Endodermal cell (in vitro differentiated cells): ENCODE measurements at regions not wholly inside any gene's neighbourhood (a gene's known extent, or its start where the extent isn't known, plus 50 kb on each side); places are given as distances from the start of the nearest gene placed in this dataset.

Experiments
- DNase-seq: peaks from one replicate; pipeline ENCODE4 v3.0.0-alpha.2; 2017
- H3K27ac ChIP-seq: 2 replicates; pipeline ENCODE4 v1.5.1; 2013; ENCODE audit warnings: mild to moderate bottlenecking, low read depth, low read length, moderate library complexity
- H3K27me3 ChIP-seq: 2 replicates; pipeline ENCODE4 v1.6.1; 2013; ENCODE audit warnings: mild to moderate bottlenecking, low read length, moderate library complexity; ENCODE audit not compliant: insufficient read depth, control insufficient read depth, poor library complexity, severe bottlenecking
- H3K36me3 ChIP-seq: 2 replicates; pipeline ENCODE4 v1.7.0; 2013; ENCODE audit warnings: mild to moderate bottlenecking, low read length, moderate library complexity; ENCODE audit not compliant: control insufficient read depth, insufficient read depth
- H3K4me1 ChIP-seq: one replicate; pipeline ENCODE4 v1.7.0; 2013; ENCODE audit warnings: low read length; ENCODE audit not compliant: control insufficient read depth, insufficient read depth
- H3K4me3 ChIP-seq: 2 replicates; pipeline ENCODE4 v1.5.1; 2013; ENCODE audit warnings: mild to moderate bottlenecking, low read length, moderate library complexity
- H3K9ac ChIP-seq: 2 replicates; pipeline ENCODE4 v1.6.1; 2013; ENCODE audit warnings: mild to moderate bottlenecking, low read length, moderate library complexity; ENCODE audit not compliant: poor library complexity, severe bottlenecking; ENCODE audit errors: extremely low read depth
- H3K9me3 ChIP-seq: 2 replicates; pipeline ENCODE4 v1.6.1; 2013; ENCODE audit warnings: mild to moderate bottlenecking, low read length, moderate library complexity; ENCODE audit not compliant: control insufficient read depth
- H3K27ac Mint-ChIP-seq: 2 replicates; pipeline ENCODE4 v1.8.0; 2020; ENCODE audit warnings: mixed read lengths
- H3K27me3 Mint-ChIP-seq: 2 replicates; pipeline ENCODE4 v1.8.0; 2021; ENCODE audit warnings: mild to moderate bottlenecking, mixed read lengths; ENCODE audit not compliant: insufficient read depth
- H3K36me3 Mint-ChIP-seq: 2 replicates; pipeline ENCODE4 v1.8.0; 2020; ENCODE audit warnings: low read depth, mixed read lengths
- H3K4me1 Mint-ChIP-seq: 2 replicates; pipeline ENCODE4 v1.8.0; 2020; ENCODE audit warnings: mixed read lengths
- H3K4me3 Mint-ChIP-seq: 2 replicates; pipeline ENCODE4 v1.8.0; 2020; ENCODE audit warnings: mild to moderate bottlenecking, moderate library complexity, mixed read lengths
- H3K9me3 Mint-ChIP-seq: 2 replicates; pipeline ENCODE4 v1.8.0; 2020; ENCODE audit warnings: mild to moderate bottlenecking, mixed read lengths
- CTCF ChIP-seq: fragments of 200-600 bp; sonication (generic); conservative IDR thresholded peaks from 2 replicates; pipeline ENCODE4 v1.5.0; 2021; ENCODE audit warnings: antibody characterized with exemption, mild to moderate bottlenecking
- WGBS, 2 experiments: methylation state at CpG; one replicate each; pipeline versions ENCODE4 v1.1.5 to v1.1.7; 2013; ENCODE audit warnings: missing lambda C conversion rate in 2 of 2, mixed read lengths in 1 of 2; ENCODE audit not compliant: insufficient coverage in 1 of 2, insufficient read length in 1 of 2; 5-methylcytosine and 5-hydroxymethylcytosine counted together

DNA sequence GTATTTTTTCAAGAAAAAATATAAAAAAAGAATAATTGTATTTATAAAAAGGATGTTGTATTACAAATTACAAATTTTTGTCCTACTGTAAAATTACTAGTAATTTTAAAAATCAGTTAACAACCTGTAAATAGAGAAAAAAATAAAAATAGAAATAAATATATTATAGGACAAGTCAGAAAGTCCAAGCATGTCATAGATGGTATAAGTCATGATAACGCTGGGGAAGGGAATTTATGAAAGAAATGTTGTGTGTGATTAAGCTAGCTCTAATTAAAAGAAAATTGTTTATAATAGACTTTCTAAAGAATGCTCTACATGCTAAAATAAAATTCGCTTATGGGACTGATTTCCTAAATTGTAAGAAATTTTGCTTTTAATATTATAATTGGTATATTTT lies 2329.9 kb downstream of the ARAP2 start:
- H3K27ac ChIP-seq, result no peak overlapping the region
- Mint-ChIP-seq H3K27ac (no peak overlapping the region), H3K4me1 (no peaks in the 10 kb centered on the region), H3K4me3 (no peak overlapping the region), H3K27me3 (no peaks in the 10 kb centered on the region), H3K9me3 (peaks cover 51% of the 10 kb centered on the region), H3K36me3 (peaks cover 3% of the 10 kb centered on the region)
- H3K9me3 ChIP-seq, result peaks cover 63% of the 10 kb centered on the region
- no peak for TF ChIP-seq CTCF
- no peaks in the 10 kb centered on the region for H3K4me1 ChIP-seq
- H3K4me3 ChIP-seq, result no peak overlapping the region
- 71% methylated on average over 2 of the region's 2 CpGs; no CpG with 5 or more reads in 1 of the 2 experiments for WGBS, 2 experiments
- no peaks in the 10 kb centered on the region for H3K36me3 ChIP-seq
- H3K27me3 ChIP-seq, result no peaks in the 10 kb centered on the region
- H3K9ac ChIP-seq, result no peak overlapping the region
- no peak for DNase-seq

GRCh38 chr4:33923469-33923868 lies 2320.8 kb downstream of the ARAP2 start:
- H3K9me3 ChIP-seq, result peaks cover 2% of the 10 kb centered on the region
- Mint-ChIP-seq H3K4me3 (no peak overlapping the region), H3K27ac (no peak overlapping the region), H3K9me3 (no peaks in the 10 kb centered on the region), H3K36me3 (no peaks in the 10 kb centered on the region), H3K27me3 (no peaks in the 10 kb centered on the region), H3K4me1 (peaks cover 3% of the 10 kb centered on the region)
- no CpG with 5 or more reads among the region's 1 CpG for WGBS, 2 experiments
- DNase-seq, result no peak
- no peaks in the 10 kb centered on the region for H3K27me3 ChIP-seq
- H3K4me1 ChIP-seq, result no peaks in the 10 kb centered on the region
- H3K9ac ChIP-seq, result no peak overlapping the region
- TF ChIP-seq CTCF, result no peak
- no peak overlapping the region for H3K4me3 ChIP-seq
- H3K36me3 ChIP-seq, result no peaks in the 10 kb centered on the region
- H3K27ac ChIP-seq, result no peak overlapping the region

GRCh38 chr4:33924239-33924638 lies 2320.1 kb downstream of the ARAP2 start:
- WGBS, 2 experiments, result 79 to 92% methylated on average over 7 of the region's 7 CpGs
- no peaks in the 10 kb centered on the region for H3K36me3 Mint-ChIP-seq
- no peaks in the 10 kb centered on the region for H3K9me3 Mint-ChIP-seq
- Histone ChIP-seq H3K27me3 (no peaks in the 10 kb centered on the region), H3K9me3 (no peaks in the 10 kb centered on the region), H3K4me3 (no peak overlapping the region), H3K27ac (no peak overlapping the region), H3K9ac (no peak overlapping the region), H3K4me1 (no peaks in the 10 kb centered on the region), H3K36me3 (no peaks in the 10 kb centered on the region)
- no peak for TF ChIP-seq CTCF
- H3K27me3 Mint-ChIP-seq, result no peaks in the 10 kb centered on the region
- no peak overlapping the region for H3K4me3 Mint-ChIP-seq
- no peak overlapping the region for H3K27ac Mint-ChIP-seq
- peak; percentile 53 for DNase-seq
- H3K4me1 Mint-ChIP-seq, result peaks cover 3% of the 10 kb centered on the region
